Effector memory CD8-positive, alpha-beta T cell (primary cell): ENCODE measurements at regions not wholly inside any gene's neighbourhood (a gene's known extent, or its start where the extent isn't known, plus 50 kb on each side); places are given as distances from the start of the nearest gene placed in this dataset.

Experiments used
- ATAC-seq: fragments of 150-1000 bp; cut with Tn5 transposase; replicated peaks from 2 replicates; pipeline ENCODE4 v1.10.0; 2021; ENCODE audit warnings: mild to moderate bottlenecking, moderate library complexity
- DNase-seq, 3 experiments: peaks; one replicate each; pipeline ENCODE4 v3.0.0; 2021
- H3K27ac Mint-ChIP-seq, 2 donors: one replicate each; pipeline ENCODE4 v1.8.0; 2022; ENCODE audit warnings: mild to moderate bottlenecking in 2 of 2, mixed read lengths in 2 of 2, moderate library complexity in 2 of 2
- H3K27me3 Mint-ChIP-seq, 2 donors: one replicate each; pipeline ENCODE4 v1.8.0; 2022; ENCODE audit warnings: mixed read lengths in 2 of 2
- H3K36me3 Mint-ChIP-seq: one replicate; pipeline ENCODE4 v1.8.0; 2022; ENCODE audit warnings: mild to moderate bottlenecking, moderate library complexity, mixed read lengths; ENCODE audit not compliant: insufficient read depth
- H3K4me1 Mint-ChIP-seq, 2 donors: one replicate each; pipeline ENCODE4 v1.8.0; 2022; ENCODE audit warnings: low read depth in 2 of 2, mixed read lengths in 2 of 2
- H3K4me3 Mint-ChIP-seq, 2 donors: one replicate each; pipeline ENCODE4 v1.8.0; 2022; ENCODE audit warnings: mild to moderate bottlenecking in 2 of 2, mixed read lengths in 2 of 2, moderate library complexity in 2 of 2
- H3K9me3 Mint-ChIP-seq, 2 donors: one replicate each; pipeline ENCODE4 v1.8.0; 2022; ENCODE audit warnings: mixed read lengths in 2 of 2

GRCh38 chr1:5503556-5504363 lies 488.5 kb downstream of the NPHP4 start:
- Mint-ChIP-seq H3K4me1 (peaks cover 0 to 4% of the 10 kb centered on the region in 2 donors), H3K4me3 (no peak overlapping the region), H3K9me3 (no peaks in the 10 kb centered on the region), H3K27me3 (peaks cover 17 to 44% of the 10 kb centered on the region in 2 donors), H3K36me3 (no peaks in the 10 kb centered on the region), H3K27ac (peak overlapping the region; percentile 9 to 30)
- DNase-seq = no peak
- no peak for ATAC-seq

GRCh38 chr1:5502311-5503194 lies 489.7 kb downstream of the NPHP4 start:
- ATAC-seq (no peak), DNase-seq (no peak)
- peaks cover 0 to 4% of the 10 kb centered on the region in 2 donors for H3K4me1 Mint-ChIP-seq
- no peak overlapping the region for H3K27ac Mint-ChIP-seq
- peaks cover 16 to 50% of the 10 kb centered on the region in 2 donors for H3K27me3 Mint-ChIP-seq
- H3K9me3 Mint-ChIP-seq = no peaks in the 10 kb centered on the region
- no peaks in the 10 kb centered on the region for H3K36me3 Mint-ChIP-seq
- H3K4me3 Mint-ChIP-seq = no peak overlapping the region

- H3K4me3 Mint-ChIP-seq = no peak overlapping the region
- H3K9me3 Mint-ChIP-seq = no peaks in the 10 kb centered on the region
- no peaks in the 10 kb centered on the region for H3K36me3 Mint-ChIP-seq
- H3K4me1 Mint-ChIP-seq = peaks cover 0 to 4% of the 10 kb centered on the region in 2 donors
- H3K27me3 Mint-ChIP-seq = peaks cover 20 to 50% of the 10 kb centered on the region in 2 donors
- DNase-seq (no peak), ATAC-seq (no peak)
- H3K27ac Mint-ChIP-seq = no peak overlapping the region
Observed at GRCh38 chr1:5501206-5501930, 490.9 kb downstream of the NPHP4 start.

GRCh38 chr1:5500541-5500940 lies 491.7 kb downstream of the NPHP4 start:
- Mint-ChIP-seq H3K27ac (no peak overlapping the region), H3K4me1 (peaks cover 0 to 4% of the 10 kb centered on the region in 2 donors), H3K4me3 (no peak overlapping the region), H3K27me3 (peaks cover 24 to 51% of the 10 kb centered on the region in 2 donors), H3K9me3 (no peaks in the 10 kb centered on the region), H3K36me3 (no peaks in the 10 kb centered on the region)
- no peak for ATAC-seq
- DNase-seq = no peak

GRCh38 chr1:5497503-5497902 lies 494.7 kb downstream of the NPHP4 start:
- no peak for ATAC-seq

GRCh38 chr1:5495596-5496410 lies 496.4 kb downstream of the NPHP4 start:
- ATAC-seq = no peak
- Mint-ChIP-seq H3K4me3 (no peak overlapping the region), H3K9me3 (no peaks in the 10 kb centered on the region), H3K27me3 (peaks cover 32 to 40% of the 10 kb centered on the region in 2 donors), H3K36me3 (no peaks in the 10 kb centered on the region), H3K4me1 (no peaks in the 10 kb centered on the region), H3K27ac (no peak overlapping the region)
- DNase-seq = no peak

More at GRCh38 chr1:5497503-5497902, 494.7 kb downstream of the NPHP4 start:
- H3K36me3 Mint-ChIP-seq = no peaks in the 10 kb centered on the region
- no peak for DNase-seq
- H3K4me3 Mint-ChIP-seq = no peak overlapping the region
- peaks cover 40 to 49% of the 10 kb centered on the region in 2 donors for H3K27me3 Mint-ChIP-seq
- H3K9me3 Mint-ChIP-seq = no peaks in the 10 kb centered on the region
- H3K27ac Mint-ChIP-seq = no peak overlapping the region
- no peaks in the 10 kb centered on the region for H3K4me1 Mint-ChIP-seq

- no peak overlapping the region for H3K27ac Mint-ChIP-seq
- no peaks in the 10 kb centered on the region for H3K36me3 Mint-ChIP-seq
- no peak overlapping the region for H3K4me3 Mint-ChIP-seq
- DNase-seq (no peak), ATAC-seq (no peak)
- H3K4me1 Mint-ChIP-seq = no peaks in the 10 kb centered on the region
- no peaks in the 10 kb centered on the region for H3K9me3 Mint-ChIP-seq
- peaks cover 32 to 40% of the 10 kb centered on the region in 2 donors for H3K27me3 Mint-ChIP-seq
Observed at GRCh38 chr1:5494518-5494917, 497.7 kb downstream of the NPHP4 start.

GRCh38 chr1:5493851-5494311 lies 498.3 kb downstream of the NPHP4 start:
- ATAC-seq (no peak), DNase-seq (no peak)
- Mint-ChIP-seq H3K36me3 (no peaks in the 10 kb centered on the region), H3K27ac (no peak overlapping the region), H3K27me3 (peaks cover 32 to 40% of the 10 kb centered on the region in 2 donors), H3K9me3 (no peaks in the 10 kb centered on the region), H3K4me1 (no peaks in the 10 kb centered on the region), H3K4me3 (no peak overlapping the region)

- ATAC-seq (no peak), DNase-seq (no peak)
- Mint-ChIP-seq H3K27me3 (peaks cover 32 to 40% of the 10 kb centered on the region in 2 donors), H3K27ac (no peak overlapping the region), H3K4me3 (no peak overlapping the region), H3K9me3 (no peaks in the 10 kb centered on the region), H3K4me1 (no peaks in the 10 kb centered on the region), H3K36me3 (no peaks in the 10 kb centered on the region)
Observed at GRCh38 chr1:5493275-5493674, 498.9 kb downstream of the NPHP4 start.

GRCh38 chr1:5492846-5493245 lies 499.4 kb downstream of the NPHP4 start:
- ATAC-seq = no peak
- Mint-ChIP-seq H3K4me3 (no peak overlapping the region), H3K27me3 (peaks cover 32 to 35% of the 10 kb centered on the region in 2 donors), H3K4me1 (no peaks in the 10 kb centered on the region), H3K9me3 (no peaks in the 10 kb centered on the region), H3K27ac (no peak overlapping the region), H3K36me3 (no peaks in the 10 kb centered on the region)
- no peak for DNase-seq

GRCh38 chr1:5491207-5491904 lies 500.9 kb downstream of the NPHP4 start:
- Mint-ChIP-seq H3K4me1 (no peaks in the 10 kb centered on the region), H3K36me3 (no peaks in the 10 kb centered on the region), H3K27me3 (peaks cover 20 to 22% of the 10 kb centered on the region in 2 donors), H3K4me3 (no peak overlapping the region), H3K9me3 (no peaks in the 10 kb centered on the region), H3K27ac (no peak overlapping the region)
- no peak for DNase-seq
- no peak for ATAC-seq

GRCh38 chr1:5490635-5491034 lies 501.6 kb downstream of the NPHP4 start:
- no peaks in the 10 kb centered on the region for H3K9me3 Mint-ChIP-seq
- H3K27ac Mint-ChIP-seq = no peak overlapping the region
- DNase-seq = no peak
- no peaks in the 10 kb centered on the region for H3K36me3 Mint-ChIP-seq
- peaks cover 15 to 19% of the 10 kb centered on the region in 2 donors for H3K27me3 Mint-ChIP-seq
- no peak for ATAC-seq
- no peak overlapping the region for H3K4me3 Mint-ChIP-seq
- H3K4me1 Mint-ChIP-seq = no peaks in the 10 kb centered on the region
